HG02759 (cell line): ENCODE measurements at regions not wholly inside any gene's neighbourhood (a gene's known extent, or its start where the extent isn't known, plus 50 kb on each side); places are given as distances from the start of the nearest gene placed in this dataset.

ENCODE experiments used
- ATAC-seq: cut with Tn5 transposase; IDR thresholded peaks from one replicate; pipeline ENCODE4 v1.9.1; 2021; ENCODE audit warnings: mild to moderate bottlenecking, moderate library complexity; ENCODE audit not compliant: unreplicated experiment

- peak; percentile 77 for ATAC-seq
Observed at GRCh38 chr2:8090748-8091700, 590.8 kb upstream of the ID2 start.

GRCh38 chr2:8094526-8094925 lies 587.3 kb upstream of the ID2 start:
- no peak for ATAC-seq

- ATAC-seq: no peak
Observed at GRCh38 chr2:8095978-8096377, 585.9 kb upstream of the ID2 start.

- ATAC-seq: no peak
Observed at GRCh38 chr2:8096484-8096883, 585.4 kb upstream of the ID2 start.

GRCh38 chr2:8098476-8099266 lies 583.2 kb upstream of the ID2 start:
- ATAC-seq: no peak

GRCh38 chr2:8099267-8099582 lies 582.6 kb upstream of the ID2 start:
- ATAC-seq: no peak

- ATAC-seq: no peak
Observed at GRCh38 chr2:8101614-8102277, 580.1 kb upstream of the ID2 start.

- no peak for ATAC-seq
Observed at GRCh38 chr2:8102470-8102869, 579.4 kb upstream of the ID2 start.

- ATAC-seq: no peak
Observed at GRCh38 chr2:8103085-8103708, 578.7 kb upstream of the ID2 start.

- no peak for ATAC-seq
Observed at GRCh38 chr2:8107150-8107549, 574.7 kb upstream of the ID2 start.

GRCh38 chr2:8107621-8108378 lies 574.1 kb upstream of the ID2 start:
- no peak for ATAC-seq

- ATAC-seq: no peak
Observed at GRCh38 chr2:8110716-8111115, 571.1 kb upstream of the ID2 start.

- ATAC-seq: no peak
Observed at GRCh38 chr2:8111193-8111592, 570.7 kb upstream of the ID2 start.

- no peak for ATAC-seq
Observed at GRCh38 chr2:8115456-8115855, 566.4 kb upstream of the ID2 start.

GRCh38 chr2:8115966-8116365 lies 565.9 kb upstream of the ID2 start:
- ATAC-seq: no peak

- ATAC-seq: peak; percentile 97
Observed at GRCh38 chr2:8116661-8117060, 565.2 kb upstream of the ID2 start.

- no peak for ATAC-seq
Observed at GRCh38 chr2:8118940-8119781, 562.7 kb upstream of the ID2 start.

- no peak for ATAC-seq
Observed at GRCh38 chr2:8119782-8120505, 561.9 kb upstream of the ID2 start.

GRCh38 chr2:8120506-8120860 lies 561.4 kb upstream of the ID2 start:
- ATAC-seq: no peak
